Fibroblast of the aortic adventitia (primary cell): ENCODE measurements at regions not wholly inside any gene's neighbourhood (a gene's known extent, or its start where the extent isn't known, plus 50 kb on each side); places are given as distances from the start of the nearest gene placed in this dataset.

Source experiments
- DNase-seq: peaks from one replicate; pipeline ENCODE4 v3.0.0-alpha.2; 2010; ENCODE audit warnings: low read depth
- H3K4me3 ChIP-seq: 2 replicates; pipeline ENCODE4 v1.5.1; 2011; ENCODE audit warnings: low read depth, mild to moderate bottlenecking, control low read depth, low read length, moderate library complexity
- TF ChIP-seq, protein P1 (sequence below): IDR thresholded peaks from 2 replicates; pipeline ENCODE4 v1.5.1; 2011; ENCODE audit warnings: mild to moderate bottlenecking, low read length, control low read depth, inconsistent platforms; ENCODE audit not compliant: insufficient read depth

DNA sequence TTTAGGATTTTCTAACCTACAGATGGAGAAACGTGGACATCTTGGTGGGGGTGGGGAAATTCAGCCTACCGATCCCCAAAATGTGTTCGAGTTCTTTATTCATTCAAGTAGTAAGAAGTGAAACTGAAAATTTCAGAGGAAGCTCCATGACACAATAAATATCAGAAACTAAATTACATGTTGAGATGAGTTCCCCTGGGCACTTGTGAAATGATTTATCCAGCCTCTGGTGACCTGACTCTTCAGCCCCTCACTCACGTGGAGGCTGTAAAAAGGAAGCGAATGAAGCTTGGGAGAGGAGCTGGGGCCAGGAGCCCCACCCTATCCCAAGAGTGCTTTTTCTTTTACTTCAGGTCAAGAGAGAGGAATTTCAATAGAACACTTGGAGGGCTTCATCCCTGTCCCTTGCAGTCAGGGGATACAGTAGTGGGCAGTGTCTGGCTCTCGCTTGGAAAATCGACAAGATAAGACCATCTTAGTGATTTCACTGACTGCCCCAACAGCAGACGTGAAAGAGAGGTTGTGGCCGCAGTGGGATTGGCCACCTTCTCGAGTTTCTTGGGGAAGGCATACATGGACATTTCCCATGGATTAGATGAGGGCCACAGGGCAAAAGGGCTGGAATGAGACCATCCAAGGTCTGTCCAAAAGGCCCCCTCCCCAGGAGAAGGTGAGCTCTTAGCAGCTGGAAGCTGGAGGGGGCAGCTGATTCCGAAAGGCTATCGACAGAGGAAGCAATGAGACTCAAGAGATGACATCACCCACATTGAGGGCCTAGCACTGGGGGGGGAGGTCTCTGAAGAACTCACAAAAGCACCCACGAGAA lies 76.8 kb upstream of the SH3PXD2B start:
- DNase-seq = no peak
- TF ChIP-seq, protein P1, sequence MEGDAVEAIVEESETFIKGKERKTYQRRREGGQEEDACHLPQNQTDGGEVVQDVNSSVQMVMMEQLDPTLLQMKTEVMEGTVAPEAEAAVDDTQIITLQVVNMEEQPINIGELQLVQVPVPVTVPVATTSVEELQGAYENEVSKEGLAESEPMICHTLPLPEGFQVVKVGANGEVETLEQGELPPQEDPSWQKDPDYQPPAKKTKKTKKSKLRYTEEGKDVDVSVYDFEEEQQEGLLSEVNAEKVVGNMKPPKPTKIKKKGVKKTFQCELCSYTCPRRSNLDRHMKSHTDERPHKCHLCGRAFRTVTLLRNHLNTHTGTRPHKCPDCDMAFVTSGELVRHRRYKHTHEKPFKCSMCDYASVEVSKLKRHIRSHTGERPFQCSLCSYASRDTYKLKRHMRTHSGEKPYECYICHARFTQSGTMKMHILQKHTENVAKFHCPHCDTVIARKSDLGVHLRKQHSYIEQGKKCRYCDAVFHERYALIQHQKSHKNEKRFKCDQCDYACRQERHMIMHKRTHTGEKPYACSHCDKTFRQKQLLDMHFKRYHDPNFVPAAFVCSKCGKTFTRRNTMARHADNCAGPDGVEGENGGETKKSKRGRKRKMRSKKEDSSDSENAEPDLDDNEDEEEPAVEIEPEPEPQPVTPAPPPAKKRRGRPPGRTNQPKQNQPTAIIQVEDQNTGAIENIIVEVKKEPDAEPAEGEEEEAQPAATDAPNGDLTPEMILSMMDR = no peak
- no peak overlapping the region for H3K4me3 ChIP-seq

DNA sequence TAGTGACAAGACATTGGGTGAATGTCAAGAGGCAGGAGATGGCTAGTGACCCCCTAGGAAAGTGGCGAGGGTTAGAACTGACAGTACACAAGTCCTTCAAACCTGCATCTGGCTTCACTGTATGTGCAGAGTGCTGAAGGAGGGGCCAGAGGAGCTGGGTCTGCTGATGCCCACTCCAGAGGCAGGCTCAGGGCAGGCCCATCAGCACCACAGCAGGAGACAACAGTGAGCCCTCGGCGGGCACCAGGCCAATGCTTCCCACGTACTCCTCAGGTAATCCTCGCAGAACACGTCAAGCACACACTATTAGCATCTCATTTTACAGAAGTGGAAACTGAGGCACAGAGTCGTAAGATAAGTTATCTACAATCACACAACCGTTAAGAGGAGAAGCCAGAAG lies 76.1 kb upstream of the SH3PXD2B start:
- DNase-seq = no peak
- TF ChIP-seq, protein P1 = no peak
- H3K4me3 ChIP-seq = no peak overlapping the region

DNA sequence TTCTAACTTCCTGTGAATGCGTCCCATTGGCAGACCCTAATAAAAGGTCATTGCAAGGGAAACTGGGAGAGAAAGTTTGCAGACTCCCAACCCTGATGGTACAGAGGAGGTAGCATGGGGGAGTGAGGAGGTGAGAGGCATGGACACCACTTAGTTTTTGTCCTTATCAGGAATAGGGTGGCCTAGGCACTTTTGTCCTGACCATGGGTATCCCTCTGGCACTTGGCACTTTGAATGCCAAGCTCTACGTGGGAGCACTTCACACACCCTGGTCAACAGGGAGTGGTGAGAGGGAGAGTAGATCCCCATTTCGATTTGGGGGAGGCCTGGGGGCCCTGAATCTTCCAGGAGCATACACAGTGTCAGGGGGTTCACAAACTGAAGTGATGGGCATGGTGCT lies 75.6 kb upstream of the SH3PXD2B start:
- no peak overlapping the region for H3K4me3 ChIP-seq
- DNase-seq = no peak
- TF ChIP-seq, protein P1 = no peak

- DNase-seq = peak; percentile 25
- TF ChIP-seq, protein P1 = no peak
- H3K4me3 ChIP-seq = no peak overlapping the region
Observed at GRCh38 chr5:172528440-172528839, 74.1 kb upstream of the SH3PXD2B start.

- H3K4me3 ChIP-seq = no peak overlapping the region
- TF ChIP-seq, protein P1 = no peak
- no peak for DNase-seq
Observed at GRCh38 chr5:172527559-172527958, 73.2 kb upstream of the SH3PXD2B start.

GRCh38 chr5:172525996-172526360 lies 71.7 kb upstream of the SH3PXD2B start:
- TF ChIP-seq, protein P1 = no peak
- H3K4me3 ChIP-seq = no peak overlapping the region
- DNase-seq = no peak
